HS-27A (cell line): ENCODE measurements at regions not wholly inside any gene's neighbourhood (a gene's known extent, or its start where the extent isn't known, plus 50 kb on each side); places are given as distances from the start of the nearest gene placed in this dataset.
"Not testable (repeated sequence)": the region's sequence is repeated elsewhere in the genome, so short reads cannot be mapped to it uniquely, and the experiment has no call there.

Source experiments
- DNase-seq: peaks from one replicate; pipeline ENCODE4 v3.0.0-alpha.2; 2012; ENCODE audit warnings: low read depth, missing footprints

- DNase-seq: not testable (repeated sequence)
Observed at GRCh38 chr16:88228751-88229150, 154.0 kb upstream of the ZNF469 start.

GRCh38 chr16:88229710-88230109 lies 153.0 kb upstream of the ZNF469 start:
- DNase-seq: not testable (repeated sequence)

- DNase-seq: not testable (repeated sequence)
Observed at GRCh38 chr16:88230276-88230966, 152.3 kb upstream of the ZNF469 start.

GRCh38 chr16:88230967-88231615 lies 151.7 kb upstream of the ZNF469 start:
- DNase-seq: not testable (repeated sequence)

- not testable (repeated sequence) for DNase-seq
Observed at GRCh38 chr16:88231839-88232238, 150.9 kb upstream of the ZNF469 start.

GRCh38 chr16:88232401-88233258 lies 150.1 kb upstream of the ZNF469 start:
- not testable (repeated sequence) for DNase-seq

GRCh38 chr16:88233621-88234420 lies 148.9 kb upstream of the ZNF469 start:
- not testable (repeated sequence) for DNase-seq

GRCh38 chr16:88234421-88235271 lies 148.1 kb upstream of the ZNF469 start:
- not testable (repeated sequence) for DNase-seq

GRCh38 chr16:88235691-88236090 lies 147.1 kb upstream of the ZNF469 start:
- not testable (repeated sequence) for DNase-seq

- not testable (repeated sequence) for DNase-seq
Observed at GRCh38 chr16:88236229-88236628, 146.5 kb upstream of the ZNF469 start.

- DNase-seq: not testable (repeated sequence)
Observed at GRCh38 chr16:88237314-88237713, 145.4 kb upstream of the ZNF469 start.

- not testable (repeated sequence) for DNase-seq
Observed at GRCh38 chr16:88237761-88238415, 144.9 kb upstream of the ZNF469 start.

GRCh38 chr16:88238732-88239274 lies 144.0 kb upstream of the ZNF469 start:
- peak; percentile 85 for DNase-seq

- not testable (repeated sequence) for DNase-seq
Observed at GRCh38 chr16:88240118-88240517, 142.6 kb upstream of the ZNF469 start.

GRCh38 chr16:88240776-88241175 lies 142.0 kb upstream of the ZNF469 start:
- DNase-seq: not testable (repeated sequence)

GRCh38 chr16:88241404-88242311 lies 141.1 kb upstream of the ZNF469 start:
- DNase-seq: not testable (repeated sequence)

GRCh38 chr16:88242312-88243295 lies 140.2 kb upstream of the ZNF469 start:
- DNase-seq: peak; percentile 39
